ENCODE measurements at regions not wholly inside any gene's neighbourhood (a gene's known extent, or its start where the extent isn't known, plus 50 kb on each side); places are given as distances from the start of the nearest gene placed in this dataset.
"Not testable (repeated sequence)": the region's sequence is repeated elsewhere in the genome, so short reads cannot be mapped to it uniquely, and the experiment has no call there.

- Histone ChIP-seq H3K4me2 (ENCODE audit: control insufficient read depth, extremely low read depth, insufficient read depth, low read depth, low read length) (no peak overlapping the region), H3K9ac (ENCODE audit: control insufficient read depth, extremely low read depth, insufficient read depth, low read length) (no peak overlapping the region), H3K27ac (ENCODE audit: control insufficient read depth, insufficient read depth, low read length) (no peak overlapping the region), H3K36me3 (ENCODE audit: control insufficient read depth in 2 of 2, extremely low read depth in 1 of 2, insufficient read depth in 2 of 2, low read length in 2 of 2) (no peaks in the 10 kb centered on the region), H3K9me3 (ENCODE audit: control insufficient read depth, low read depth, low read length) (no peaks in the 10 kb centered on the region), H3K27me3 (ENCODE audit: control insufficient read depth, extremely low read depth, insufficient read depth, low read length) (no peaks in the 10 kb centered on the region), H3K79me2 (ENCODE audit: control insufficient read depth, insufficient read depth, low read length) (no peaks in the 10 kb centered on the region), H3K4me3 (ENCODE audit: control insufficient read depth in 2 of 3, extremely low read depth in 1 of 3, insufficient read depth in 2 of 3, low read depth in 1 of 3, low read length in 3 of 3) (no peak overlapping the region), H4K20me1 (ENCODE audit: control insufficient read depth, extremely low read depth, insufficient read depth, low read length) (no peaks in the 10 kb centered on the region), H3K9me1 (ENCODE audit: control insufficient read depth, extremely low read depth, insufficient read depth, low read length) (no peaks in the 10 kb centered on the region), H2AFZ (ENCODE audit: control insufficient read depth, low read length) (no peak overlapping the region), H3K4me1 (ENCODE audit: control insufficient read depth, extremely low read depth, insufficient read depth, low read length) (no peaks in the 10 kb centered on the region)
- TF ChIP-seq EZH2 (IDR thresholded peaks at IDR 0.05; ENCODE audit: low read length), result no peak
- TF ChIP-seq, protein P1, sequence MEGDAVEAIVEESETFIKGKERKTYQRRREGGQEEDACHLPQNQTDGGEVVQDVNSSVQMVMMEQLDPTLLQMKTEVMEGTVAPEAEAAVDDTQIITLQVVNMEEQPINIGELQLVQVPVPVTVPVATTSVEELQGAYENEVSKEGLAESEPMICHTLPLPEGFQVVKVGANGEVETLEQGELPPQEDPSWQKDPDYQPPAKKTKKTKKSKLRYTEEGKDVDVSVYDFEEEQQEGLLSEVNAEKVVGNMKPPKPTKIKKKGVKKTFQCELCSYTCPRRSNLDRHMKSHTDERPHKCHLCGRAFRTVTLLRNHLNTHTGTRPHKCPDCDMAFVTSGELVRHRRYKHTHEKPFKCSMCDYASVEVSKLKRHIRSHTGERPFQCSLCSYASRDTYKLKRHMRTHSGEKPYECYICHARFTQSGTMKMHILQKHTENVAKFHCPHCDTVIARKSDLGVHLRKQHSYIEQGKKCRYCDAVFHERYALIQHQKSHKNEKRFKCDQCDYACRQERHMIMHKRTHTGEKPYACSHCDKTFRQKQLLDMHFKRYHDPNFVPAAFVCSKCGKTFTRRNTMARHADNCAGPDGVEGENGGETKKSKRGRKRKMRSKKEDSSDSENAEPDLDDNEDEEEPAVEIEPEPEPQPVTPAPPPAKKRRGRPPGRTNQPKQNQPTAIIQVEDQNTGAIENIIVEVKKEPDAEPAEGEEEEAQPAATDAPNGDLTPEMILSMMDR (optimal IDR thresholded peaks at IDR 0.05 in 1 of 3, IDR thresholded peaks at IDR 0.05 in 1 of 3, conservative IDR thresholded peaks at IDR 0.05 in 1 of 3; ENCODE audit: extremely low read depth in 1 of 3, insufficient read depth in 2 of 3, low read length in 3 of 3), result no peak
- no peak for FAIRE-seq
- dilution Hi-C loops (cut with MboI; ENCODE audit: extremely low pct_ligation_motif_present, low sequenced_read_pairs), result no loop called here
- DNase-seq (ENCODE audit: low read depth, low spot score), result no peak
These were observed 72.9 kb upstream of the ELK3 start for GRCh38 chr12:96121271-96121711.

DNA sequence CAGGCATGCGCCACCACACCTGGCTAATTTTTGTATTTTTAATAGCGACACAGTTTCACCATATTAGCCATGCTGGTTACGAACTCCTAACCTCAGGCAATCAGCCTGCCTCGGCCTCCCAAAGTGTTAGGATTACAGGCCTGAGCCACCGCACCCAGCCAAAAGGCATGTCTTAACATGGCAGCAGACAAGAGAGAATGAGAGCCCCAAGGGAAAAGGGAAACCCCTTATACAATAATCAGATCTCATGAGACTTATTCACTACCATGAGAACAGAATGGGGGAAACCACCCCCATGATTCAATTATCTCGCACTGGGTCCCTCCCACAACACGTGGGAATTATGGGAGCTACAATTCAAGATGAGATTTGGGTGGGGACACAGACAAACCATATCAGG lies 65.9 kb upstream of the ELK3 start:
- H3K4me1 ChIP-seq (ENCODE audit: control insufficient read depth, extremely low read depth, insufficient read depth, low read length); FAIRE-seq; H3K36me3 ChIP-seq (ENCODE audit: control insufficient read depth in 2 of 2, extremely low read depth in 1 of 2, insufficient read depth in 2 of 2, low read length in 2 of 2); DNase-seq (ENCODE audit: low read depth, low spot score); H3K27ac ChIP-seq (ENCODE audit: control insufficient read depth, insufficient read depth, low read length); H3K4me3 ChIP-seq (ENCODE audit: control insufficient read depth in 2 of 3, extremely low read depth in 1 of 3, insufficient read depth in 2 of 3, low read depth in 1 of 3, low read length in 3 of 3); H3K9me3 ChIP-seq (ENCODE audit: control insufficient read depth, low read depth, low read length); H3K9me1 ChIP-seq (ENCODE audit: control insufficient read depth, extremely low read depth, insufficient read depth, low read length); H3K79me2 ChIP-seq (ENCODE audit: control insufficient read depth, insufficient read depth, low read length); H2AFZ ChIP-seq (ENCODE audit: control insufficient read depth, low read length); H3K9ac ChIP-seq (ENCODE audit: control insufficient read depth, extremely low read depth, insufficient read depth, low read length); H3K27me3 ChIP-seq (ENCODE audit: control insufficient read depth, extremely low read depth, insufficient read depth, low read length); H4K20me1 ChIP-seq (ENCODE audit: control insufficient read depth, extremely low read depth, insufficient read depth, low read length); H3K4me2 ChIP-seq (ENCODE audit: control insufficient read depth, extremely low read depth, insufficient read depth, low read depth, low read length); dilution Hi-C loops (cut with MboI; ENCODE audit: extremely low pct_ligation_motif_present, low sequenced_read_pairs): not testable (repeated sequence)

DNA sequence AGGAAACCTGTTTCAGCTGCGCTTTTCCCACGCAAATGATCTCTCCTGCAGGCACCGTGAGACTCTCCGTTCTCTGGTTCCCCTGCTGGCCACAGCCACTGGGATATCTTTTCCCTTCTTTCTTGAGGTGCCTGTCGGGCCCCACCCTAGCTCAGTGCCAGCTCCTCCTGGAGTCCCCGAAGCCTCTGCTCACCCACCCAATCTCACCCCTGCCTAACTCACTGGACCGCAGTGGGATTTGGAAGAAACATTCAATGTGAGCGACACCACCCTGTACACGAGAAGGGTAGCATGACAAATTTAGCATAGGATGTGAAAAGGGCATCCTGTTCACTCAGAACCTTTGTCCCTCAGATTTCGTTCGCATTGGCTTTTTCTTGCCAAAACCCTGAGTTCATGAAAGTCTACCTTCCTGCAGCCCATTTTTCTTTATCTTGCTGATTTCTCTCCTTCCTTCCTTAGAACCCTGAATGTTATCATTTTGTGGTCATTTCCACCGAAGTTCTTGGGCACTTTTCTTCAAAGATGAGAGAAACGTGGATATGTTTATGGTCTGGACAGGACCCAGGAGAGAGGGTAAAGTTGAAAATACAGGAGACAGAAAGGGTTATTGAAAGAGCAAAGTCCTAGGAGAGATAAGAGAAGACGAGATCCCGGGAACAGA lies 63.6 kb upstream of the ELK3 start:
- dilution Hi-C loops (cut with MboI; ENCODE audit: extremely low pct_ligation_motif_present, low sequenced_read_pairs), result no loop called here
- Histone ChIP-seq H3K36me3 (ENCODE audit: control insufficient read depth in 2 of 2, extremely low read depth in 1 of 2, insufficient read depth in 2 of 2, low read length in 2 of 2) (no peaks in the 10 kb centered on the region), H4K20me1 (ENCODE audit: control insufficient read depth, extremely low read depth, insufficient read depth, low read length) (no peaks in the 10 kb centered on the region), H3K4me1 (ENCODE audit: control insufficient read depth, extremely low read depth, insufficient read depth, low read length) (no peaks in the 10 kb centered on the region), H3K9me1 (ENCODE audit: control insufficient read depth, extremely low read depth, insufficient read depth, low read length) (no peaks in the 10 kb centered on the region), H3K4me2 (ENCODE audit: control insufficient read depth, extremely low read depth, insufficient read depth, low read depth, low read length) (no peak overlapping the region), H3K9me3 (ENCODE audit: control insufficient read depth, low read depth, low read length) (no peaks in the 10 kb centered on the region), H3K4me3 (ENCODE audit: control insufficient read depth in 2 of 3, extremely low read depth in 1 of 3, insufficient read depth in 2 of 3, low read depth in 1 of 3, low read length in 3 of 3) (no peak overlapping the region), H3K9ac (ENCODE audit: control insufficient read depth, extremely low read depth, insufficient read depth, low read length) (no peak overlapping the region), H3K27me3 (ENCODE audit: control insufficient read depth, extremely low read depth, insufficient read depth, low read length) (no peaks in the 10 kb centered on the region), H3K79me2 (ENCODE audit: control insufficient read depth, insufficient read depth, low read length) (no peaks in the 10 kb centered on the region), H2AFZ (ENCODE audit: control insufficient read depth, low read length) (no peak overlapping the region), H3K27ac (ENCODE audit: control insufficient read depth, insufficient read depth, low read length) (no peak overlapping the region)
- FAIRE-seq, result no peak
- TF ChIP-seq, protein P1 (optimal IDR thresholded peaks at IDR 0.05 in 1 of 3, IDR thresholded peaks at IDR 0.05 in 1 of 3, conservative IDR thresholded peaks at IDR 0.05 in 1 of 3; ENCODE audit: extremely low read depth in 1 of 3, insufficient read depth in 2 of 3, low read length in 3 of 3), result no peak
- no peak for TF ChIP-seq EZH2 (IDR thresholded peaks at IDR 0.05; ENCODE audit: low read length)
- DNase-seq (ENCODE audit: low read depth, low spot score), result no peak

All from keratinocyte (primary cell).